ENCODE measurements at regions not wholly inside any gene's neighbourhood (a gene's known extent, or its start where the extent isn't known, plus 50 kb on each side); places are given as distances from the start of the nearest gene placed in this dataset.

DNA sequence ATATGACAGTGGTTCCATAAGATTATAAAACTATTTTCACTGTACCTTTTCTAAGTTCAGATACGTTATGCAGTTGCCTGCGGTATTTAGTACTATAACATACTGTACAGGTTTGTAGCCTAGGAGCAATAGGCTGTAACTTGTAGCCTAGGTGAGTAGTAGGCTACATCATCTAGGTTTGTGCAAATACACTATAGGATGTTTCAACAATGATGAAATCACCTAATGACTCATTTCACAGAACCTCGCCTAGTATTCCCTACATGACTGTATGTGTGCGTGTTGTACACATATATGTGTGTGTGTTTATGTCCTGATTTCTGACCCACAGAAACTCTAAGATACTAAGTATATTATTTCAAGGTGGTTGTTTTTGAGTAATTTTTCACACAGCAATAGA is 139.0 kb downstream of the HERPUD2 start:
- dilution Hi-C loops (cut with HindIII; ENCODE audit: low sequenced_read_pairs, unreplicated experiment): no loop called here

More for the DNA sequence above, 139.0 kb downstream of the HERPUD2 start:
- TF ChIP-seq, protein P1, sequence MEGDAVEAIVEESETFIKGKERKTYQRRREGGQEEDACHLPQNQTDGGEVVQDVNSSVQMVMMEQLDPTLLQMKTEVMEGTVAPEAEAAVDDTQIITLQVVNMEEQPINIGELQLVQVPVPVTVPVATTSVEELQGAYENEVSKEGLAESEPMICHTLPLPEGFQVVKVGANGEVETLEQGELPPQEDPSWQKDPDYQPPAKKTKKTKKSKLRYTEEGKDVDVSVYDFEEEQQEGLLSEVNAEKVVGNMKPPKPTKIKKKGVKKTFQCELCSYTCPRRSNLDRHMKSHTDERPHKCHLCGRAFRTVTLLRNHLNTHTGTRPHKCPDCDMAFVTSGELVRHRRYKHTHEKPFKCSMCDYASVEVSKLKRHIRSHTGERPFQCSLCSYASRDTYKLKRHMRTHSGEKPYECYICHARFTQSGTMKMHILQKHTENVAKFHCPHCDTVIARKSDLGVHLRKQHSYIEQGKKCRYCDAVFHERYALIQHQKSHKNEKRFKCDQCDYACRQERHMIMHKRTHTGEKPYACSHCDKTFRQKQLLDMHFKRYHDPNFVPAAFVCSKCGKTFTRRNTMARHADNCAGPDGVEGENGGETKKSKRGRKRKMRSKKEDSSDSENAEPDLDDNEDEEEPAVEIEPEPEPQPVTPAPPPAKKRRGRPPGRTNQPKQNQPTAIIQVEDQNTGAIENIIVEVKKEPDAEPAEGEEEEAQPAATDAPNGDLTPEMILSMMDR (conservative IDR thresholded peaks at IDR 0.05; ENCODE audit: low read depth, low read length): no peak
- no peak for TF ChIP-seq FOS (IDR thresholded peaks at IDR 0.05; ENCODE audit: low read depth, low read length)
- TF ChIP-seq NFE2L2 (IDR thresholded peaks at IDR 0.05; ENCODE audit: low read depth, low read length): no peak
- TF ChIP-seq, protein P2, sequence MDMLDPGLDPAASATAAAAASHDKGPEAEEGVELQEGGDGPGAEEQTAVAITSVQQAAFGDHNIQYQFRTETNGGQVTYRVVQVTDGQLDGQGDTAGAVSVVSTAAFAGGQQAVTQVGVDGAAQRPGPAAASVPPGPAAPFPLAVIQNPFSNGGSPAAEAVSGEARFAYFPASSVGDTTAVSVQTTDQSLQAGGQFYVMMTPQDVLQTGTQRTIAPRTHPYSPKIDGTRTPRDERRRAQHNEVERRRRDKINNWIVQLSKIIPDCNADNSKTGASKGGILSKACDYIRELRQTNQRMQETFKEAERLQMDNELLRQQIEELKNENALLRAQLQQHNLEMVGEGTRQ (IDR thresholded peaks at IDR 0.05; ENCODE audit: low read depth, low read length): no peak
- no peak for TF ChIP-seq CEBPB (IDR thresholded peaks at IDR 0.05; ENCODE audit: low read depth, low read length)
- TF ChIP-seq, protein P3, sequence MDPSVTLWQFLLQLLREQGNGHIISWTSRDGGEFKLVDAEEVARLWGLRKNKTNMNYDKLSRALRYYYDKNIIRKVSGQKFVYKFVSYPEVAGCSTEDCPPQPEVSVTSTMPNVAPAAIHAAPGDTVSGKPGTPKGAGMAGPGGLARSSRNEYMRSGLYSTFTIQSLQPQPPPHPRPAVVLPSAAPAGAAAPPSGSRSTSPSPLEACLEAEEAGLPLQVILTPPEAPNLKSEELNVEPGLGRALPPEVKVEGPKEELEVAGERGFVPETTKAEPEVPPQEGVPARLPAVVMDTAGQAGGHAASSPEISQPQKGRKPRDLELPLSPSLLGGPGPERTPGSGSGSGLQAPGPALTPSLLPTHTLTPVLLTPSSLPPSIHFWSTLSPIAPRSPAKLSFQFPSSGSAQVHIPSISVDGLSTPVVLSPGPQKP (IDR thresholded peaks at IDR 0.05; ENCODE audit: borderline replicate concordance, low read depth, low read length): no peak
- TF ChIP-seq RCOR1 (IDR thresholded peaks at IDR 0.05; ENCODE audit: insufficient replicate concordance, low read length): no peak
- TF ChIP-seq POLR2A (IDR thresholded peaks at IDR 0.05; ENCODE audit: low read depth, low read length): no peak
- no peak for TF ChIP-seq RAD21 (IDR thresholded peaks at IDR 0.05; ENCODE audit: low read length)
- TF ChIP-seq MXI1 (IDR thresholded peaks at IDR 0.05; ENCODE audit: borderline replicate concordance, low read depth, low read length): no peak
- no peak for TF ChIP-seq RFX5 (IDR thresholded peaks at IDR 0.05; ENCODE audit: low read depth, low read length)
- no peak for TF ChIP-seq CHD1 (IDR thresholded peaks at IDR 0.05; ENCODE audit: low read depth, low read length)
- TF ChIP-seq BHLHE40 (IDR thresholded peaks at IDR 0.05; ENCODE audit: low read depth, low read length): no peak
- TF ChIP-seq MAFK (IDR thresholded peaks at IDR 0.05; ENCODE audit: low read depth, low read length): no peak
- ATAC-seq (ENCODE audit: low read depth): no peak
- no peak overlapping the region for H2BK5ac ChIP-seq (ENCODE audit: low read depth, low read length, poor library complexity, severe bottlenecking)
- no peak overlapping the region for H2BK15ac ChIP-seq (ENCODE audit: low read depth, low read length)
- no TSS peak for BruUV-seq (replicated peaks)
- H3K4me3 ChIP-seq (ENCODE audit: insufficient read depth, low read depth, low read length): no peak overlapping the region
- DNase-seq: peak; percentile 16
- ChIA-PET CTCF (no interaction called here), POLR2A (ENCODE audit: unreplicated experiment) (no interaction called here)
- H3K27ac ChIP-seq (ENCODE audit: insufficient read depth, low read length): no peak overlapping the region
- no peaks in the 10 kb centered on the region for H3K9me3 ChIP-seq (ENCODE audit: control insufficient read depth, insufficient read depth, low read length)
- H3K4ac ChIP-seq (ENCODE audit: low read depth, low read length): no peak overlapping the region
- no peak overlapping the region for H3K23ac ChIP-seq (ENCODE audit: low read depth, low read length)
- H2AK9ac ChIP-seq (replicated peaks; ENCODE audit: low read depth, low read length, poor library complexity): no peak overlapping the region
- H2AK5ac ChIP-seq (ENCODE audit: low read depth, low read length): no peak overlapping the region
- in situ Hi-C loops (cut with MboI; ENCODE audit: low sequenced_read_pairs) (no loop called here), intact Hi-C loops (cut with micrococcal nuclease) (no loop called here)
- no peak overlapping the region for H3K56ac ChIP-seq (ENCODE audit: extremely low read depth, insufficient read depth, low read length)
- no peak overlapping the region for H3K14ac ChIP-seq (replicated peaks; ENCODE audit: low read depth, low read length)
- H3K36me3 ChIP-seq (ENCODE audit: control insufficient read depth, insufficient read depth, low read length): no peaks in the 10 kb centered on the region
- H4K20me1 ChIP-seq (ENCODE audit: insufficient read depth, low read length): no peaks in the 10 kb centered on the region
- H3K9ac ChIP-seq (ENCODE audit: low read depth, low read length): no peak overlapping the region
- no peak overlapping the region for H3K18ac ChIP-seq (ENCODE audit: low read depth, low read length)
- no peak overlapping the region for H2AFZ ChIP-seq (replicated peaks; ENCODE audit: low read length, poor library complexity)
- WGBS, 2 experiments (ENCODE audit: extremely low coverage in 2 of 2, insufficient read length in 1 of 2): no CpG with 5 or more reads among the region's 4 CpGs
- no peak overlapping the region for H3K4me2 ChIP-seq (ENCODE audit: low read depth, low read length)
- no peak overlapping the region for H2BK20ac ChIP-seq (ENCODE audit: low read depth, low read length)
- H3K9me1 ChIP-seq (ENCODE audit: insufficient read depth, low read length): no peaks in the 10 kb centered on the region
- no peaks in the 10 kb centered on the region for H3K79me1 ChIP-seq (ENCODE audit: low read depth in 1 of 2, low read length in 2 of 2)
- H4K8ac ChIP-seq (ENCODE audit: low read depth in 2 of 2, low read length in 2 of 2): no peak overlapping the region
- H4K5ac ChIP-seq (ENCODE audit: low read depth, low read length): no peak overlapping the region
- no peaks in the 10 kb centered on the region for H3K4me1 ChIP-seq (ENCODE audit: control insufficient read depth, insufficient read depth, low read length)
- peaks cover 5% of the 10 kb centered on the region for H3K27me3 ChIP-seq (ENCODE audit: control insufficient read depth, insufficient read depth, low read length)
- H4K91ac ChIP-seq (ENCODE audit: insufficient read depth, low read depth, low read length): no peak overlapping the region
- H2BK120ac ChIP-seq (ENCODE audit: low read depth, low read length): no peak overlapping the region

Data from IMR-90 (cell line).